AG10803 (cell line): ENCODE measurements at regions not wholly inside any gene's neighbourhood (a gene's known extent, or its start where the extent isn't known, plus 50 kb on each side); places are given as distances from the start of the nearest gene placed in this dataset.

ENCODE experiments used
- DNase-seq: peaks from one replicate; pipeline ENCODE4 v3.0.0; 2010; ENCODE audit warnings: low read depth
- H3K4me3 ChIP-seq: 2 replicates; pipeline ENCODE4 v1.5.1; 2011; ENCODE audit warnings: mild to moderate bottlenecking, low read length, control low read depth
- TF ChIP-seq, protein P1 (sequence below): conservative IDR thresholded peaks from 2 replicates; pipeline ENCODE4 v1.5.1; 2011; ENCODE audit warnings: mild to moderate bottlenecking, low read length, control low read depth, inconsistent platforms

DNA sequence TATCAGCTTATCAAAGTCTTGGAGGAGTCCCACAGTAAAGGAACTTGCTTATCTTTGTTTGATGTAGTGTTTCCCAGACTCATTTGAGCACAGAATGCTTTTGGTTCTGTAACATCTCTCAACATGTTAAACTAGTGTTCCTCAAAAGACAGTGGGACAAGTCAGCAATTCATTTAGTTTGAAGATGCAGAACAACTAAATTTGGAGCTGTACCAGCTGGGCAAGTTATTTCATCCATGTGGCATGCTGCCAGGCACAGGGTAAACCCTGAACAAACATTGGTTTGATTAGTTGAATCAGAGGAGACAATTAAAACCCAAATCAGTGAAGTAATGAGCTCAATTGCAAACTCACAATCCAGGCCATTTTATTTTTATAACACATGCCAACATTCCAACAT is 141.2 kb downstream of the CSNK2A3 start:
- TF ChIP-seq, protein P1, sequence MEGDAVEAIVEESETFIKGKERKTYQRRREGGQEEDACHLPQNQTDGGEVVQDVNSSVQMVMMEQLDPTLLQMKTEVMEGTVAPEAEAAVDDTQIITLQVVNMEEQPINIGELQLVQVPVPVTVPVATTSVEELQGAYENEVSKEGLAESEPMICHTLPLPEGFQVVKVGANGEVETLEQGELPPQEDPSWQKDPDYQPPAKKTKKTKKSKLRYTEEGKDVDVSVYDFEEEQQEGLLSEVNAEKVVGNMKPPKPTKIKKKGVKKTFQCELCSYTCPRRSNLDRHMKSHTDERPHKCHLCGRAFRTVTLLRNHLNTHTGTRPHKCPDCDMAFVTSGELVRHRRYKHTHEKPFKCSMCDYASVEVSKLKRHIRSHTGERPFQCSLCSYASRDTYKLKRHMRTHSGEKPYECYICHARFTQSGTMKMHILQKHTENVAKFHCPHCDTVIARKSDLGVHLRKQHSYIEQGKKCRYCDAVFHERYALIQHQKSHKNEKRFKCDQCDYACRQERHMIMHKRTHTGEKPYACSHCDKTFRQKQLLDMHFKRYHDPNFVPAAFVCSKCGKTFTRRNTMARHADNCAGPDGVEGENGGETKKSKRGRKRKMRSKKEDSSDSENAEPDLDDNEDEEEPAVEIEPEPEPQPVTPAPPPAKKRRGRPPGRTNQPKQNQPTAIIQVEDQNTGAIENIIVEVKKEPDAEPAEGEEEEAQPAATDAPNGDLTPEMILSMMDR = no peak
- no peak overlapping the region for H3K4me3 ChIP-seq
- no peak for DNase-seq

DNA sequence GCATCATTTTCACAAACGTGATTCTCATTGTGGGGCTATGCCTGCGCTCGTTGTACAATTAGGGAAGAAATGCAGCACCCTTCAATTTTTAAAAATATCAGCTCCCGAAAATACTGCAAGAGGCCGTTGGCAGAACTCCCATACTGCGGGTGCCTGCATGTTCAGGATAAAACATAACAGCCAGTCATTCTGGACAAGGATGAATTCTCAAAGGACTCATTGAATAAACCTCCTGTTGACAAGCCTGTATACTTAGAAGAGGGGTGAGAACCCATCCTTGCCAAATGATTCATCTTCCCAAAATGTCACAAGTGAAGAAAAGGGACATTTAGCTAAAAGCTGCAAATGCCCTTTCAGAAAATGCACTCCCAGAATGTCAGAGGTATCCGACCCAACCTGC is 141.9 kb downstream of the CSNK2A3 start:
- DNase-seq = no peak
- TF ChIP-seq, protein P1 = no peak
- no peak overlapping the region for H3K4me3 ChIP-seq

DNA sequence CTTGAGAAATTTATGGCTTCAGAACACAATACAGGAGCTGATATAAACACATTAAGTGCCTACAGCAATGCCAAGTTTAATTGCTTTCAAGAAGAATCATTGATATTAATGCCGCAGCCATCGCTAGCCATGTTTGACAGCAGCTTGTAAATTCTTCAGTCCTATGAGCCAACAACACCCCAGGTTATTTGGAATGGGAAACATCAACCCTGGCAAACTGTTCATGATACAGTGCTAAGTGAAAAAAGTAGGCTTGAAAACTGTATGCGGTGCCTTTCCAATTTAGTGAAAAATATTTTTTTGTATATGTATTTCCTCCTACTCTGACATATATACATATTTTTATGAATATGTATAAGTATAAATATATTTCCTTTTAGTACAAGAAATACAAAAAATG is 142.6 kb downstream of the CSNK2A3 start:
- DNase-seq = no peak
- TF ChIP-seq, protein P1 = no peak
- H3K4me3 ChIP-seq = no peak overlapping the region

DNA sequence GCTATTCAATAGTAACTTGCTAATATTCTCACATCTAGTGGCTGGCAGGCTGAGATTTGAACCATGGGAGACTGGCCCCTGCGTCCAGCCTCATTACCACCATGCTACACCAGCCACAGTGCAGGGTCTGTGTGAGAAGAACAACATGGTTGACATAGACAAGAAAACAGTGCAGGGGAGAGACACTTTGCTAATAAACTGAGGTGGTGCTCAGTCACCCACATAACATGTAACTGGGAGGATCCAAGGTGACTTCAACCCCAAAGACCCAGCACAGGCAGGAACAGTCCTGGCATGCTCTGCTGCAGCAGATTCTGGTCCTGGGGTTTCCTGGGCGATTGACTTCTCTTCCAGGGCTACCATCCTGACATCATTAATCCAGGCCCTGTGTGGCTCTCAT is 143.1 kb downstream of the CSNK2A3 start:
- DNase-seq = no peak
- TF ChIP-seq, protein P1 = no peak
- H3K4me3 ChIP-seq = no peak overlapping the region

DNA sequence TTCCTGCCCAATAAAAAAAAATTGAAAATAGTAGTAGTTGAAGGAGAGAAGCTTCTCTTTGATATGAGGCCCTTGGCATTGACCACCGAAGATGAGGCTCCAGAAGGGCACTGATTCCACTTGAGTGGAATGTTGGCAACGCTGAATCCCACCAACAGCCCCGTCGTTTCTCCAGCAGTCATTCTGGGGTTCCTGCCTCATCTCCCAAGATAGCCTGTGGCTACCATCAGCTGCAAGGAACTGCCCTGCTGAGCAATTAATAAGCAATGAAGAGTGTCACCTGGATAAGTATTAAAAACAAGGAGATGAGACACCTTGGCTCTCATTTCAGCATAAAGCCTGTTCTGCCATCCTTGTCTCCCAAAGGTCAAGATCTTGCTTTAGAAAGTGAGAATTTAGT is 144.1 kb downstream of the CSNK2A3 start:
- no peak overlapping the region for H3K4me3 ChIP-seq
- no peak for DNase-seq
- TF ChIP-seq, protein P1 = no peak

DNA sequence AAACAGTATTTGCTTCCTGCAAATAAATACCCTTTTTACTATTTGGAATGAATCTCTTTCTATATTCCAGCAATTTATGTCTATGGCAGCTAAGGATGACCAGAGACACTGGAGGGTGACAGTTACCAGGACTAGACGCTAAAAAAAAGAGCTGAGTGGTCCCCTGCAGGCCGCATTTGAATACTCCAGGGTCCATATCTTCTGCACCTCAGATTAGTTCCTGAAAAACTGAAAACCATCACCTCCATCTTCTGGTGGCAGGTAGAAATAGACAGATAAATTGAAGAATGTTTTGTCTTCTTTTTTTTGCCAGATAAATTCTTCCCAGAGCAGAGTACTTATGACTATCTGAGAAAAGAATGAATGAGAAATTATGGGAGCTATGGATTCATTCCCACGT is 145.6 kb downstream of the CSNK2A3 start:
- no peak overlapping the region for H3K4me3 ChIP-seq
- no peak for DNase-seq
- TF ChIP-seq, protein P1 = no peak

DNA sequence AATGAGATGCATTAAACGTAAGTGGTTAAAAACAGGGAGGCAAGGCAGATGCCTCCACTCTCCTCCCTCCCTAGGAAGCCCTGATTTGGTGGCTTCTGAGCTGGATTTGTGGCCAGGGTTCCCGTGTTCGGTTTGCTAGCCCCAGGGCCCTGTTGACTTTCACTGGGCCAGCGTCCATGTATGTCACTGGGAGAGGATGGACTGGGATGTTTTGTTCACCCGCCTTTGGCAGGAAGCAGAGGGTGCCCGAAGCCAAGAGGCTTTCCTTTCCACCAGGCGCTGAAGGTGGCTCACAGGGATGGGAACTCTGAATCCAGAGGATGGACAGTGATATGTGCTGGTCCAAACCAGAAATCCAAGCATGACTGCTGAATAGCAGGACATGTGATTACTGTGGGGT is 146.6 kb downstream of the CSNK2A3 start:
- TF ChIP-seq, protein P1 = no peak
- DNase-seq = no peak
- H3K4me3 ChIP-seq = no peak overlapping the region
